Activated CD8-positive, alpha-beta memory T cell treated with anti-CD3 and anti-CD28 coated beads, Interleukin-2, amount 50 U/mL, for 1 hour (primary cell): ENCODE measurements at regions not wholly inside any gene's neighbourhood (a gene's known extent, or its start where the extent isn't known, plus 50 kb on each side); places are given as distances from the start of the nearest gene placed in this dataset.
"Not testable (repeated sequence)": the region's sequence is repeated elsewhere in the genome, so short reads cannot be mapped to it uniquely, and the experiment has no call there.

ENCODE experiments used
- DNase-seq: peaks from one replicate; pipeline ENCODE4 v3.0.0-alpha.2; 2020; ENCODE audit errors: extremely low read depth

DNA sequence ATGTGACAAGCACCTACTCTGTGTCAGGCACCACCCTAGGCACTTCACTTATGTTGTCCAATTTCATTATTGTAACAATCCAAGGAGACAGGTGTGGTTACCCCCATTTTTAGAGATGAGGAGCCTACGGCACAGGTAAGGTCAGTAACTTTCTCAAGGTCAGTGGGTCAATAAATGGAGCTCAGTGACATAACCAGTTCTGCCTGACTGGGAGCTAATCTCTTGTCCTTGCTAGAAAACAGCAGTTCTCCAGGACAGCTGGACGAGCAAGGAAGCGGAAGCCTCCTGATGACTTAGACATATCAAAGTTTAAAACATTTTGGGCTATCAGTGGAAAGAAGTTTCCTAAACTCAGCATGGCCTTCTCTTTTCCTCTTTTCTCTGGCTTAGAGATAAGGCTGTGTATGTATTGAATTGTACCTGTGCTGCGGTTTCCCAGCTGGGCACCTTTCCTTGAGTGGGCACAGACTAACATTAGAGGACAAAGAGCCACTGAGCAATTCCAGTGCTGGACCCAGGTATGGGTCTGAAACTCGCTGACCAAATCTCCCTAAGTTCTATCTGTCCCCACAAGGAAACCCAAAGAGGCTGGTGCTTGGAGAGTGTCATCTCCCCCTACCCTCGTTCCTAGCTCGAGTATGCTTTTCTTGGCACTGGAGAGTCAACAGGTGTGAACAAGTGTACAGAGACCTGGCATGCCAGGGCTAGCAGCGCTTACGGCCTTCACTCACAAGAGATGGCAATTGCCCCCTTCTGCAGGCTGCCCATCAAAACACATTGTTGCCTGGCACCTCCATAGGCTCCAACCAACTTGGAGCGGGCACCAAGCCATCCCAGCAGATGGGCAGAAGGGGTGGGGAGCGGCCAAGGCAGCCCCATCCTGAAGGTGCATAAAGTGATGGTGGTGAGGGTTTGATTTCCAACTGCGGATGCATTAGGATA, 456.1 kb upstream of the PROX1 start:
- no peak for DNase-seq

DNA sequence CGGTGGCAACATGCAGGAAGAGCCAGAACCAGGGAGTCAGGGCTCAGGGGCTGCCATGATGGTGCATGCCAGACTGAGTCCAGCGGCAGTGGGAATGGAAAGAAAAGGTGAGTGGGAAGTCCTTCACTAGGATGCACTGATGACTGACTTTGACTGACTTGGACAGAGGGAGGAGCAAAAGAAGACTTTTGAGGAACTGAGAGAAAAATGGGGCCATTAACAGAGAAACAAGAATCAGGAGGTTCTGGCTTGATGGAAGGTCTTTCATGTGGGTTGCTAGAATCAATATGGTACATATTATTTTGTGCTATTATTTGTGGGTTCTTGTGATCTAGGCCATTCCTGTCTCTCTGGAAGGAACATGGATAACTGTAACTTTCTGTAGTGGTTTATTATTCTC, 454.6 kb upstream of the PROX1 start:
- no peak for DNase-seq

DNA sequence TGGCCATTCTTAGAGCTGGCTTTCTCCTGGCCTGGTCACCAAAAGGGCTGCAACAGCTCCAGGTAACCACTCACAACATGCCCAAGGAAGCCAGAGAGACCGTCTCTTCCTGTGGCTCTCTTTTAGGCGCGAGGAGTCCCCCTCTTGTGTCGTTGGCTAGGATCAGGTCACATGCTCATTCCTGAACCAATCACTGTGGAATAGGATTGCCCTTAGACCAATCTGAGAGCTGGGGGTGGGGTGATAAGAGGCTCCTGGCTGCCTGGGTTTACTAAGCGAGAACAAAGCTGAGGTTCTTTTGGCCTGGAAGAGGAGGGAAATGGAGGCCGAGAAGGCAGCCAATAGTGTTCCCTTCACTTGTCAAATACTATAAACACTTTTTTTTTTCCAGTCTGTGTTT, 452.1 kb upstream of the PROX1 start:
- no peak for DNase-seq

DNA sequence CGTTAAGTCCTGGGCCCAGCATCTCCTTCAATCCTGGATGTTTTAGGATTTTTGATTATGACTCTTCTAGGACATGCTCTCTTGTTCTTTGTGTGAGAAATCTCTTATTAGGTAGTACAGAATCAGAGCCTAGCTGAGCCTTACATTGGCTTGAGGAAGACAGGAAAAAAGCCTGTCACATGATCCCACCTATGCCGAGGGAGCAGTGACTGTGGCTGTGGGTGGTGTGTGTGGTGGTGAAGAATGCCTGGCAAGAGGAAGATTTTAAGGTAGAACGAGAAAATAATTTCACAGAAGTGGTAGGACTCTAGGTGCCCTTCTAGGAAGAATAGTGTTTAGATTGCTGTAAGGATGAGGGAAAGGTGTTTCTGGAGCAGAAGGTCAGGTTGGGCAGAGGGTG, 449.5 kb upstream of the PROX1 start:
- DNase-seq: no peak

DNA sequence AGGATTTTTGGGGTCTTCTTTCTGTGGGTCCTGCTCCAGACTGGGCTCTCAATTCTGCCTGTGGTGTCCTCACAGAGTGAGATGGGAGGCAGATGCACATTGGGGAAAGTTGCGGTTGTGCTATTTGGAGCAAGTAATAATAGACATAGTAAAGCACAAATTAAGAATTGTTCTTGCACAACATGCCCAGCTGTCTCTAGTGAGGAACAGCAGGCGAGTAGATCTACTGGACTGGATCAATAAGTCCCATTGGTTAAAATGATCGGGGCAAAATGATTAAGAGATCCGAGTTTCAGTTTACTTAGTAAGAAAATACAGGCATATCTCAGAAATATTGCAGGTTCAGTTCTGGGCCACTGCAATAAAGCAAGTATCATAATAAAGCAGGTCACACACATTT, 448.3 kb upstream of the PROX1 start:
- DNase-seq: no peak

DNA sequence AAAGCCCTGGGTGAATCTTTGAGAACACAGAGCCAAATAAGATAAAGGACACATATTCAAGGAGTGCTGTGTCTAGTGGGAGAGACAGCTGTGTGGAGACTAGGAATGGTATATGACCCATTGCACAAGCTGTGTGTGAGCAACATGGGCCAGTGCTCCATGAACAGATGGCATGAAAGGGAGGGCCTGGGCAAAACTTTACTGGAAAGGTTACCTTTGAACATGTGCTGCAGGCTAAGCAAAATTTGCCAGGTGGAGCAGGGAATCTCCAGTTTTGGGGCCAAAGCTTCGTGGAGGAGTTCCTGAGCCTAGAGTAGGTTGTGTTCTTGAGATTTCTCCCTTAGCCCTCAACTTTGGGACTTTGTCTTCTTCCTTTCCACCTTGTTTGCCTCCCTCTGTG, 446.1 kb upstream of the PROX1 start:
- DNase-seq: no peak

DNA sequence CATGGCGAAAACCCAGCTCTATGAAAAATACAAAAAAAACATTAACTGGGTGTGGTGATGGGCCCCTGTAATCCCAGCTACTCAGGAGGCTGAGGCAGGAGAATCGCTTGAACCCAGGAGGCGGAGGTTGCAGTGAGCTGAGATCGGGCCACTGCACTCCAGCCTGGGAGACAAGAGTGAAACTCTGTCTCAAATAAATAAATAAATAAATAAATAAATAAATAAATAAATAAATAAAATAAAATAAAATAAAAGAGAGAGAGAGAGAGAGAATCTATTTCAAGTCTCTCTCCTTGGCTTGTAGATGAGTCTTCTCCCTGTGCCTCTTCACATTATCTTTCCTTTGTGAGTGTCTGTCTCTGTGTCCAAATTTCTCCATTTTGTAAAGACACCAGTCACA, 442.6 kb upstream of the PROX1 start:
- DNase-seq: not testable (repeated sequence)

DNA sequence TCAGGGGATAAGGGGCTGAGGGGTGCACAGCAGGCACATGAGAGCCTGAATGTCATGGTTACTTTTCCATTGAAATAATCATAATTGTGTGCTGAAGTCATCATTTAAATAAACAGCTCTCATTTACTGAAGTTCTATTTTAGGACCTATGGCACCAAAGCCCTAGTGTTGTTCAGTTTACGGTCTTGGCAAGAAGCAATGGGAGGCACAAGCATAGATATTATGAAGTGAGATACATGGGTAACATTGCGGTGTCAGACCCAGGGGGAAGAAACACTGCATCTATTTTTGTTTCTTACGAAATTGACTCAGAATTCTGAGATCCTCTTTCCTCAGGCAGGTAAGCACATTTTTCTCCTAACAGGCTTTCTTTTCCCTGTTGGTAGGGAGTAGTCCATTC, 437.8 kb upstream of the PROX1 start:
- no peak for DNase-seq

DNA sequence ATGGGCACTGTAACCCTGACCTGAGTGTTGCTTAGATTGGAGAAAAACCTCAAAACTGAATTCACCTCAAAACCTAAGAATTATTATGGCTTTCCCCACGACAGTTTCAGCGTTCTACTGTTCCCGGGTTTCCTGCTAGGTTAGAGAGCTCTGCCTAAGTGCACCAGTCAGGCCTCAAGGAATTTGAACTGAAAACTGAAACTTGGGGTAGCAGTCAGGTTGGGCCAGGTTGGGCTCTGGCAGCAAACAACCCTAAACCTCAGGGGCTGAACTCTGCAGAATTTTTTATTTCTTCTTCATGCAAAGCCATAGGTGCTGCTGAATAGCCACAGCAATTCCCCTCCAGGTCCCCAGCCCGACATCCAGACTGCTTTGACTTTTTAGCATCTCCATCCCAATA, 437.0 kb upstream of the PROX1 start:
- DNase-seq: no peak

DNA sequence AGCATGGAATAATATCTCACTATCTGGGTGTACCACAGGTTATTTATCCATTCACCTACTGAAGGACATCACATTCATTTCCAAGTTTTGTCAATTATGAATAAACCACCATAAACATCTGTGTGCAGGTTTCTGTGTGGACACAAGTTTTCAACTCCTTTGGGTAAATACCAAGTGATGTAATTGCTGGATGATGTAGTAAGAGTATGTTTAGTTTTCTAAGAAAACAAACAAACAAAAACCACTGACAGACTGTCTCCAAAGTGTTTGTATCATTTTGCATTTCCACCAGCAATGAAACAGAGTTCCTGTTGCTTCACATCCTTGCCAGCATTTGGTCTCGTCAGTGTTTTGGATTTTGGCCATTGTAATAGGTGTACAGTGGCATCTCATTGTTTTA, 435.7 kb upstream of the PROX1 start:
- DNase-seq: no peak

DNA sequence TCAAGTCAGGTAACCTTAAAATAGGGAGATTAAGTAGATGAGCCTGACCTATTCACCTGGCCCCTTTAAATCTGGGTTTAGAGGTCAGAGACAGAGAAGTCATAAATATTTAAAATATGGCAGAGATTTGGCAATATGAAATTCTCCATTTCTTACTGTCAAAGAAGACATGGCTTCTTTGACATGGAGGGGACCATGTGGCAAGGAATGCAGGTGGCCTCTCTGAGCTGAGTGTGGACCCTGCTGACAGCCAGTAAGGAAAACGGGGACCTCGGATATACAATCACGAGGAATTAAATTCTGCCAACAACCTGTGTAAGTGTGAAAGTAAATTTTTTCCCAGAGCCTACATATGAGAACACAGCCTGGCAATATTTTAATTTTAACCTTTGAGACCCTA, 427.5 kb upstream of the PROX1 start:
- no peak for DNase-seq

DNA sequence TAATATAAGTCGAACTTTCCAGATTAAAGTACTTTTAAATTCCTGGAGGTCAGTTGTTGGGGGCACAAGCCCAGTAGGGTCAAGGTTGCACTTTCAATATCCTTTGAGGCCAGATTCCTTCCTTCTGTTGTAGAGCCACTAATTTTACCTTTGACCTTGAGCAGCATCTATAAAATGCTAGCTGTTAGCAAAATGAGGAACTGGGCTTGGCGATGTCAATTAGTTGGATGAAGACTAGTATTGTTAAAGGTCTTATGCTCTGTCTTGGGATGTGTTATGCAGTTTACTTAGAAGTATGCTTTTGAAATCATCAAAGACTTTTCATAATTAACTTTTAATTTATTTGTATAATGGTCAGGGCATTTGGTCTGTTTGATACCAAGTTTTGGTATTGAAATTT, 425.9 kb upstream of the PROX1 start:
- DNase-seq: no peak

DNA sequence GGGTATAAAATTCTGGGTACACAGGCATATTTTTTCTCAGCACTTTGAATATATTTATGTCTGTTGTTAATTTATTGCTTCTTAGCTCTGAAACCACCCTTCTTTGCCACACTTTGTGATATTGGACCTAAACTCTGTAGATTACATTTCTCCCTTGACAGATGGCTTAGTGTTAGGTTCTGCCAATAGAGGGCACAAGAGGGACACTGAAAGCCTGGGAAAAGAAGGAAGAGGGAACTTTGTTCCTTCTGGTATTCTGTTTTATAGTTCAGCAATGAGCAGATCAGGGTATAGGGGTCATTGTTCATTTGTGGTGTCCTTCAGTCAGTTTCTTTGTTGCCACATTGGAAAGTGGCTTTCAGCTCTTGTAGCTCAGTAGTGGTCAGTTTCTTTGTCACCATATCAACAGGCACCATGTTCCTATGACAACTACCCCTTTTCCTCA, 423.5 kb upstream of the PROX1 start:
- no peak for DNase-seq

DNA sequence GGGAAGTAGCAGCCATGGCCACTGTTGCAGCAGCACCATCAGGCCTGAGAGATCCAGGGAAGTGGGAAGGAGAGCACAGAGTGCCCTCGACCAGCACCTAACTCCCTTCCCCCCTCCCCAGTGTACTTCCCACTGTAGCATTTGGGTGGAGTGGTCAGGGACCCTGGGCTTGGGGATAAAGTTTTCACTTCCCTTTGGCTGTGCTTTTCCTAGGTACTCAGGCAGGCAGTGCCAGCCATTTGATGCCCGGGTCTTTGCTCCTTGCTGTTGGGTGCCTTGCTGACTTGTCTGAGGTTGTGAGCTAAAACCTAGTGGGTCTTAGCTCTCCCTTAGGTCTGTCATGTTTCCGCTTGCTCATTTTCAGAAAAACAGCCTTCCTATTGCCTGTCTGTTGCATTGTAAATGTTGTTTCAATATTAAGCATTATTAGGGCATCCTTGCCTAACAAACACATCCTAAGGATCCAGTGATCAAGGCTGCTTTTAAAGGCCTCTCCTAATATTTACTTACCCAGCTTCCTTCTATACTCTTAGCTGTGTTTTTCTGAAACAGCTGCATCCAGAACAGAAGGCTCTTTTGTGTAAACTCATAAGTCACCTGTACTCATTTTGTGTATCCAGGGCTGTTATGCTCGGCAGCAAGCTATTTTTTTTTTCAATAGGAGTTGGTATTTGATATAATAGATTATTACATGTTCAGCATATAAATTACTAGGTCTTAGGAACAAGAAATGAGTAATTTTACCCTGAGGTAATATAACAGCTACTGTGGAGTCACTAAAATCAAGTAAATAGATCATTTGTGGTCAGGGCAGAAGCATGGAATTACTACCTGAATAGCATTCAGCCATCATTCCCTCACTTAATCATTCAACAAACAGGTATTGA, 418.6 kb upstream of the PROX1 start:
- DNase-seq: no peak

DNA sequence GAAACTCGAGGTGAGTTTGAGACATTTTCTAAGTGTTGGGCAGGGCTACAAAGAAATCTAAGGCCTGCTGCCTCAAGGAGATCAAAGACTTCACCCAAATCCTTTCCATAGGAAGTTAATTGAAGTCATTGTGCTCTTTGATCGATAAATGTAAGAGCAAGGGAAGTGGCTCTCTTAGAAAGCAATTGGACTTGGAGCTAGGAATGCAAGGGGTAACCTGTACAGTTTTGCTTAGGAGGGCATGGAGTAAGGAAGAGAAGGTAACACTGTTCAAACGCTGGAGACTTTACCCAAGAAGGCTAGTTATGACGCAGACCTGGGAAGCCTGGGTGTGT, 418.0 kb upstream of the PROX1 start:
- no peak for DNase-seq

DNA sequence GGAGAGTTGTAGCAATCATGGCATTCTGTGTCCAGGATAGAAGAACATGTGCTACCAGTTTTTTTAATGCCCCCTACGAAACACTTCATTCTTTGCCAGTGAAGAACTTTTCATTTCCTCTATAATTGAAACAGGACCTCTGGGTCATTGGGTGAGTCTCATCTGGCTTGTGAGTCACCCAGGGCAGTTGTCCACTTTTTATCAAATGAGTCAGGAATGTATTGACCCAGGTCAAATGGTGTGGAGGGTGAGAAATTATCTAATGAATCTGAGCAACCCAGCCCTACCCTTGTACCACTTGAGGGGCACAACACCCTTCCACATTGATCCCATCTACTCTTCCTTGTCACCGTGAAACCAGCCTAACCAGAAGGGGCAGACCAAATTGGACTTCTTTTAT, 417.3 kb upstream of the PROX1 start:
- no peak for DNase-seq

DNA sequence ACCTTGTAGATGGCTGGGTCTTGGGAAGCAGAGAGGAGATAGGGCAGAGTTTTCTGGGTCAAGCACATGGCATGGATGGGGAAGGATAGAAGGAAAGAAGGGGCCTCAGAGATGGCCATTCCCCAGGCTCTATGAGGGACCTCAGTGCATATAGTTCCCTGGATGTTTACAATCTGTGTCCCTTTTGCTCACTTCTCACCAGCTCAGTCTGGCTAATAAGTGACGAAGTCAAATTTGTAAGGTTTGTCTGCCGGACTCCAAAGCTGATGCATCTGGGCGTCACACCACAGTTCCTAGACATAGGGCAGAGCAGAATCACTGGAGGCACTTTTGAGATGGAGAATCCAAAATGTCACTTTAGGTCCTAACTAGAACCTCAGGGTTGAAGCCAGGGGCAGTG, 416.4 kb upstream of the PROX1 start:
- no peak for DNase-seq

DNA sequence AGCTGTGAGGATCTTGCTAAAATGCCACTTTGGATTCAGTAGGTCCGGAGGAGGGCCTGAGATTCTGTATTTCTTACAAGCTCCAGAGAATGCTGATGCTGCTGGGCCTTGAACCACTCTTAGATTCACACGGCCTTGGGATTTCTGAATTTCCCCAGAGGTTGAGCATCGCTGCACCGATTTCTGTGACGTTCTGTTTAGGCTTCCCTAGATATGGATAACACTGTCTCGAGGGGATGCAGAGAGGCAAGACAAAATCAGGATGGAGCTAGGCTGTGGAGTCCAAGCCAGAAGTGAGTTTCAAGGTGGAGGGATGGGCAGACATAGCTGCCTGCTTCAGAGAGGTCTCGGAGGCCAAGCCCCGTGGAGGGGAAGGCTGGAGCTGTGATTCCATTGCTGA, 415.9 kb upstream of the PROX1 start:
- DNase-seq: no peak

DNA sequence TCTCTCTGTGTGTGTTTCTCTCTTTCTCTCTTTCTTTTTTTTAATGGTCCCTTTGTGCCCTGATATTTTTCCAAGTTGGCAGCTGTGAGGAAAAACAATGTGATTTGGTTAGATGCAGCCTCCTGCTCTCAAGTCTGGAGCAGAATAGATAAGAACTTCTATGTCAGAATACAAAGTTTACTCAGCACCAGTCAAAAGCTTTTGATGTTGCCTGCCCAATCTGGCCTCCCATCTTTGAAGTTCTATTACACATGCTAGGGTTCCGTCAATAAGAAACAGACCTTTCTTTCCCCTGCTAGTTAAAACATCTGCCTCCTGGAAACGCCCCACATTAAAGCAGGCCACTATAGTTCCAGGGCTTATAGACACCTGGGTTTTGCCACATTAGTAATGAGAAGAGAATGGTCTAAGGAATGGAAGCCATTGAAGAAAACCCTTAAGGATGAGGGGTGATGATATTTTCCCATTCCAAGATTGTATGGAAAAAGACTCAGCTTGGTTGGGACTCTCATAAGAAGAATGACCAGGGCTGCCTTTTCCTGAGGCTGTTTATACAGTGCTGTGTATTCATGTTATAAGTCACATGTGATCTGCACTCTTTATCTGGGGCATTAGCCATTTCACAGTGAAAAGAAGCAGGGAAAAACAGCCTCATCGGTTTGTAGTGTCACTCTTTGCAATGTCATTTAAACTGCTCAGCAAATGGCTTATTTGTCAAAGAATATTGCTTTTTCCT, 414.7 kb upstream of the PROX1 start:
- DNase-seq: no peak

DNA sequence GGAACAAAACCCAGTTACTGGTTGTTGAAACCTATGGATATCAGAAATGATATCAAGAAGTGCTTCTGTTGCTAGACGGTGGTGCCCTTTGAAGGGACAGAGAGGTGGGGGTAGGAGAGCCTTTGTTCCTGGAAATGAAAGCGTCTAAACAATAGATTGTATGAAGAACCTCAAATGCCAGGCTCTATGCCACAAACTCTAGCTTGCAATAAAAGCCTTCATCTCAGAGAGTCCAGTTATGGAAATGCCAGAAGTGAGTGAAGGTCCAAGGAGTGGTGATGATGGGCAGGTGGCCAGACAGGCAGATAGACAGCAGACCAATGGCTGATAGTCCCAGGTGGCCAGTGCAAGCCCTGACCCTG, 414.1 kb upstream of the PROX1 start:
- DNase-seq: no peak

DNA sequence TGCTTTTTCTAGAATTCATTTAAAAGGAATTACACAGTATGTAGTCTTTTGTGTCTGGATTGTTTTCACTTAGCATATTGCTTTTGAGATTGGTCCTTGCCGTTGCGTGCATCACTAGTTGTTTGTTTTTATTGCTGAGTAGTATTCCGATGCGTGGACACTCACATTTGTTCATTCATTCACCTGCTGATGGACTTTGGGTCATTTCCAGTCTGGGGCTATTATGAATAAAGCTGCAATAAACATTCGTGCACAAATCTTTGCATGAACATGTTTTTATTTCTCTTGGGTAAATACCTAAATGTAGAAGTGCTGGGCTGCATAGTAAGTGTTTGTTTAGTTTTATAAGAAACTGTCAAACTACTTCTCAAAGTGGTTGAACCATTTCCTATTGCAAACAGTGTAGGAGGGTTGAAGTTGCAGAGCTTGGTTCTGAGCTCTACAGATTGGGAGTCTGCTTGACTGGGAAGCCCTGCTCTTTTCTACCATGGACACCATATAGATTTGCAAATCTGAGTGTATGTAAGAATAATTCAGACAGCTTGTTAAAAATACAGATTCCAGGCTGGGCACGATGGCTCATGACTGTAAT, 404.7 kb upstream of the PROX1 start:
- no peak for DNase-seq

DNA sequence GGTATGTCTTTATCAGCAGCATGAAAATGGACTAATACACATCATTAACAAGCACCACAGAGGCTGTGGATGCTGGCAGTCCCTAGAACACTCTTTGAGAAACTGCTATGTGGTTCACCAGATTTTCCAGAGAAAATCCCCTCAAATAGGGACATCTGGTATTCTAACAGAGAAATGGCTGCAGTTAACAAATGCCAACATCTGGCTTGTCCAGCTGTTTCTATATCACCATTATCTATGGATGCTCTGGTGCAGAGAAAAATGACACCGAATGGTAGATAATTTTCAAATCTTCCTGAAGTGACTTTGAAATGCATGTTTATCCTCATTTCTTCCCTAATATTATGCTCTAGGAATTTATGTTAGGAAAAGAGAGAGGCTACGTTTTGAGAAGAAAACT, 403.5 kb upstream of the PROX1 start:
- no peak for DNase-seq
